GM12865 (cell line): ENCODE measurements at regions not wholly inside any gene's neighbourhood (a gene's known extent, or its start where the extent isn't known, plus 50 kb on each side); places are given as distances from the start of the nearest gene placed in this dataset.

Source experiments
- DNase-seq: peaks from one replicate; pipeline ENCODE4 v3.0.0; 2010; ENCODE audit warnings: low read depth
- H3K4me3 ChIP-seq: 2 replicates; pipeline ENCODE4 v1.5.1; 2011; ENCODE audit warnings: mild to moderate bottlenecking, low read depth, low read length, control low read depth
- CTCF ChIP-seq: IDR thresholded peaks from 2 replicates; pipeline ENCODE4 v1.5.1; 2011; ENCODE audit warnings: low read length, control low read depth, low read depth, inconsistent platforms; ENCODE audit not compliant: insufficient read depth; ENCODE audit errors: missing control alignments

- TF ChIP-seq CTCF = no peak
- DNase-seq = no peak
- H3K4me3 ChIP-seq = no peak overlapping the region
Measured at GRCh38 chr1:234681065-234681464, 71.1 kb upstream of the IRF2BP2 start.

- DNase-seq = no peak
- no peak overlapping the region for H3K4me3 ChIP-seq
- TF ChIP-seq CTCF = no peak
Measured at GRCh38 chr1:234680331-234680904, 70.4 kb upstream of the IRF2BP2 start.

- peak overlapping the region; percentile 60 for H3K4me3 ChIP-seq
- DNase-seq = peak; percentile 59
- no peak for TF ChIP-seq CTCF
Measured at GRCh38 chr1:234676103-234676594, 66.2 kb upstream of the IRF2BP2 start.

GRCh38 chr1:234675572-234675971 is 65.6 kb upstream of the IRF2BP2 start:
- TF ChIP-seq CTCF = no peak
- DNase-seq = no peak
- H3K4me3 ChIP-seq = no peak overlapping the region

GRCh38 chr1:234675006-234675405 is 65.0 kb upstream of the IRF2BP2 start:
- no peak overlapping the region for H3K4me3 ChIP-seq
- TF ChIP-seq CTCF = no peak
- no peak for DNase-seq

- TF ChIP-seq CTCF = no peak
- DNase-seq = no peak
Measured at GRCh38 chr1:234674218-234674815, 64.3 kb upstream of the IRF2BP2 start.

More at GRCh38 chr1:234674218-234674815, 64.3 kb upstream of the IRF2BP2 start:
- no peak overlapping the region for H3K4me3 ChIP-seq
